Motor neuron (in vitro differentiated cells): ENCODE measurements at regions not wholly inside any gene's neighbourhood (a gene's known extent, or its start where the extent isn't known, plus 50 kb on each side); places are given as distances from the start of the nearest gene placed in this dataset.

Experiments
- ATAC-seq, 8 experiments: fragments of 200-7000 bp; cut with Tn5 transposase; replicated peaks in 6 of 8; 2 replicates each; pipeline ENCODE4 v1.8.0; 2021; ENCODE audit warnings: mild to moderate bottlenecking in 8 of 8, moderate library complexity in 8 of 8
- H3K27ac ChIP-seq, 2 donors: fragments of 250-450 bp; sonication (Bioruptor Pico); 2 replicates each; pipeline ENCODE4 v1.9.0; 2021; ENCODE audit warnings: antibody characterized with exemption in 2 of 2, mild to moderate bottlenecking in 2 of 2, moderate library complexity in 1 of 2
- H3K4me1 ChIP-seq, 2 donors: fragments of 250-450 bp; sonication (Bioruptor Pico); replicated peaks in 1 of 2; 2 replicates each; pipeline ENCODE4 v1.6.1; 2021; ENCODE audit warnings: antibody characterized with exemption in 2 of 2, mild to moderate bottlenecking in 2 of 2, moderate library complexity in 1 of 2
- H3K4me3 ChIP-seq, 5 donors: fragments of 250-450 bp; sonication (Bioruptor Pico); 2 replicates each; pipeline ENCODE4 v1.9.0; 2021; ENCODE audit warnings: antibody characterized with exemption in 5 of 5, mild to moderate bottlenecking in 5 of 5, moderate library complexity in 4 of 5
- WGBS, 10 experiments: fragments of 450-650 bp; shearing (Covaris generic); methylation state at CpG; one replicate each; pipeline ENCODE4 v1.0.0; 2022; 5-methylcytosine and 5-hydroxymethylcytosine counted together
- in situ Hi-C, 9 experiments: fragments of 400-800 bp; cut with MboI; loops; one replicate each; pipeline ENCODE4 v1.15.0; 2021; ENCODE audit warnings: low sequenced_read_pairs in 9 of 9, low pct_unique_long_range_greater_than_20kb in 2 of 9; ENCODE audit not compliant: unreplicated experiment in 9 of 9

- Histone ChIP-seq H3K4me3 (no peak overlapping the region), H3K4me1 (no peaks in the 10 kb centered on the region), H3K27ac (no peak overlapping the region)
- in situ Hi-C loops, result no loop called here
- WGBS, 10 experiments, result 0 to 87% (median 21%) methylated on average over 1 to 5 of the region's 5 CpGs; no CpG with 5 or more reads in 2 of the 10 experiments
- ATAC-seq, result no peak
Observed at GRCh38 chr10:37623506-37623905, 233.9 kb downstream of the ZNF248 start.

GRCh38 chr10:37619336-37619735, 238.1 kb downstream of the ZNF248 start:
- Histone ChIP-seq H3K27ac (no peak overlapping the region), H3K4me1 (no peaks in the 10 kb centered on the region), H3K4me3 (no peak overlapping the region)
- 0 to 83% (median 40%) methylated on average over 1 to 3 of the region's 3 CpGs; no CpG with 5 or more reads in 1 of the 10 experiments for WGBS, 10 experiments
- in situ Hi-C loops, result no loop called here
- ATAC-seq, result no peak

GRCh38 chr10:37588299-37588698, 269.1 kb downstream of the ZNF248 start:
- in situ Hi-C loops, result no loop called here
- 12 to 87% (median 69%) methylated on average over 1 to 6 of the region's 6 CpGs; no CpG with 5 or more reads in 1 of the 10 experiments for WGBS, 10 experiments
- H3K4me3 ChIP-seq, result no peak overlapping the region
- H3K27ac ChIP-seq, result no peak overlapping the region
- no peaks in the 10 kb centered on the region for H3K4me1 ChIP-seq
- ATAC-seq, result no peak

- no peak overlapping the region for H3K27ac ChIP-seq
- in situ Hi-C loops, result no loop called here
- no peak overlapping the region for H3K4me3 ChIP-seq
- 0 to 86% (median 14%) methylated on average over 1 to 4 of the region's 4 CpGs; no CpG with 5 or more reads in 1 of the 10 experiments for WGBS, 10 experiments
- H3K4me1 ChIP-seq, result no peaks in the 10 kb centered on the region
- ATAC-seq, result no peak
Observed at GRCh38 chr10:37584643-37585042, 272.8 kb downstream of the ZNF248 start.

- no peak for ATAC-seq
- H3K4me3 ChIP-seq, result no peak overlapping the region
- in situ Hi-C loops, result no loop called here
- no peaks in the 10 kb centered on the region for H3K4me1 ChIP-seq
- no peak overlapping the region for H3K27ac ChIP-seq
Observed at GRCh38 chr10:37582237-37582636, 275.2 kb downstream of the ZNF248 start.

GRCh38 chr10:37576154-37576553, 281.3 kb downstream of the ZNF248 start:
- no peak for ATAC-seq
- no peak overlapping the region for H3K4me3 ChIP-seq
- H3K4me1 ChIP-seq, result no peaks in the 10 kb centered on the region
- no peak overlapping the region for H3K27ac ChIP-seq
- in situ Hi-C loops, result no loop called here
- WGBS, 10 experiments, result 0 to 100% (median 20%) methylated on average over 1 of the region's 1 CpG; no CpG with 5 or more reads in 3 of the 10 experiments

GRCh38 chr10:37572206-37572605, 285.2 kb downstream of the ZNF248 start:
- no peak for ATAC-seq
- Histone ChIP-seq H3K4me3 (no peak overlapping the region), H3K27ac (no peak overlapping the region), H3K4me1 (no peaks in the 10 kb centered on the region)
- in situ Hi-C loops, result no loop called here
- WGBS, 10 experiments, result 0 to 90% (median 14%) methylated on average over 1 to 3 of the region's 3 CpGs; no CpG with 5 or more reads in 1 of the 10 experiments

- Histone ChIP-seq H3K4me1 (no peaks in the 10 kb centered on the region), H3K4me3 (no peak overlapping the region), H3K27ac (no peak overlapping the region)
- in situ Hi-C loops, result no loop called here
- peak in 2 of 8 experiments; percentile 20 to 62 for ATAC-seq
- WGBS, 10 experiments, result 17 to 64% (median 23%) methylated on average over 2 to 5 of the region's 6 CpGs; no CpG with 5 or more reads in 4 of the 10 experiments
Observed at GRCh38 chr10:37566332-37566731, 291.1 kb downstream of the ZNF248 start.

GRCh38 chr10:37563715-37564108, 293.7 kb downstream of the ZNF248 start:
- Histone ChIP-seq H3K4me3 (no peak overlapping the region), H3K4me1 (no peaks in the 10 kb centered on the region), H3K27ac (no peak overlapping the region)
- 26 to 100% (median 53%) methylated on average over 1 to 3 of the region's 3 CpGs for WGBS, 10 experiments
- in situ Hi-C loops, result no loop called here
- ATAC-seq, result no peak

GRCh38 chr10:37563107-37563714, 294.2 kb downstream of the ZNF248 start:
- no peak overlapping the region for H3K27ac ChIP-seq
- ATAC-seq, result no peak
- H3K4me3 ChIP-seq, result no peak overlapping the region
- WGBS, 10 experiments, result 0 to 100% (median 50%) methylated on average over 1 of the region's 1 CpG; no CpG with 5 or more reads in 2 of the 10 experiments
- in situ Hi-C loops, result no loop called here
- H3K4me1 ChIP-seq, result no peaks in the 10 kb centered on the region

- no peaks in the 10 kb centered on the region for H3K4me1 ChIP-seq
- H3K27ac ChIP-seq, result no peak overlapping the region
- ATAC-seq, result no peak
- H3K4me3 ChIP-seq, result no peak overlapping the region
- WGBS, 10 experiments, result 0 to 89% (median 40%) methylated on average over 1 of the region's 1 CpG; no CpG with 5 or more reads in 3 of the 10 experiments
- in situ Hi-C loops, result no loop called here
Observed at GRCh38 chr10:37552881-37553280, 304.5 kb downstream of the ZNF248 start.

- 0 to 100% (median 73%) methylated on average over 1 of the region's 1 CpG; no CpG with 5 or more reads in 2 of the 10 experiments for WGBS, 10 experiments
- ATAC-seq, result no peak
- H3K4me3 ChIP-seq, result no peak overlapping the region
- no peaks in the 10 kb centered on the region for H3K4me1 ChIP-seq
- H3K27ac ChIP-seq, result no peak overlapping the region
- in situ Hi-C loops, result no loop called here
Observed at GRCh38 chr10:37549054-37549453, 308.4 kb downstream of the ZNF248 start.

- Histone ChIP-seq H3K27ac (peak overlapping the region in 1 of 2 donors; percentile 50), H3K4me3 (no peak overlapping the region), H3K4me1 (peaks cover 2 to 13% of the 10 kb centered on the region in 2 donors)
- 0 to 13% (median 2%) methylated on average over 1 to 3 of the region's 3 CpGs for WGBS, 10 experiments
- peak in 6 of 8 experiments; percentile 25 to 99 (median 88) for ATAC-seq
- in situ Hi-C loops, result no loop called here
Observed at GRCh38 chr10:37535459-37536246, 321.8 kb downstream of the ZNF248 start.
